GM12874 (cell line): ENCODE measurements at regions not wholly inside any gene's neighbourhood (a gene's known extent, or its start where the extent isn't known, plus 50 kb on each side); places are given as distances from the start of the nearest gene placed in this dataset.

Experiments
- CTCF ChIP-seq: IDR thresholded peaks from 2 replicates; pipeline ENCODE4 v1.5.1; 2011; ENCODE audit warnings: low read depth, mild to moderate bottlenecking, control low read depth, low read length, moderate library complexity; ENCODE audit not compliant: insufficient read depth

GRCh38 chr9:129336601-129337331 lies 158.7 kb upstream of the IER5L start:
- no peak for TF ChIP-seq CTCF

GRCh38 chr9:129336130-129336528 lies 158.1 kb upstream of the IER5L start:
- TF ChIP-seq CTCF: no peak

GRCh38 chr9:129335464-129336129 lies 157.5 kb upstream of the IER5L start:
- no peak for TF ChIP-seq CTCF

- TF ChIP-seq CTCF: no peak
Measured at GRCh38 chr9:129334105-129334935, 156.3 kb upstream of the IER5L start.

- no peak for TF ChIP-seq CTCF
Measured at GRCh38 chr9:129333617-129334104, 155.6 kb upstream of the IER5L start.

GRCh38 chr9:129332581-129332980 lies 154.5 kb upstream of the IER5L start:
- no peak for TF ChIP-seq CTCF
